Fibroblast of the conjunctiva (primary cell): ENCODE measurements at regions not wholly inside any gene's neighbourhood (a gene's known extent, or its start where the extent isn't known, plus 50 kb on each side); places are given as distances from the start of the nearest gene placed in this dataset.
"Not testable (repeated sequence)": the region's sequence is repeated elsewhere in the genome, so short reads cannot be mapped to it uniquely, and the experiment has no call there.

Source experiments
- DNase-seq: peaks from one replicate; pipeline ENCODE4 v3.0.0-alpha.2; 2010; ENCODE audit warnings: low read depth

DNA sequence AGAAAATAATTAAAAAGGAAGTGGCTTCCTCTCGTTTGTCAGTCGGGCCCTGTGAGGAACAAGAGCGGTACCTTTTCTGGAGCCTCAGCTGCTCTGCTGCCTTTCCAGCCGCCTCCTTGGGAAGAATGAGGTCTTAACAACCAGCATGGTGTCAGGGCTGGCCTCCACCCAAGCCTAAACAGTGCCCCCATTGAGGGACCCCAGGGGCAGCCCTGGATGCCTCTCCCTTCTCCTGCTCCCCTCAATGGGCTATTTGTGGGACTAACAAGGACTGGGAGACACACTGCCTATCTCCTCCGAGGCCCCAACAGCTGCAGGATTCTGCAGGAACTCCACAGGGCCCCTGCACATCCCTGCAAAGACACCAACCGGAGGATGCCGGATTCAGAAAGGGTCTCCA, 155.4 kb upstream of the MAP3K1 start:
- no peak for DNase-seq

DNA sequence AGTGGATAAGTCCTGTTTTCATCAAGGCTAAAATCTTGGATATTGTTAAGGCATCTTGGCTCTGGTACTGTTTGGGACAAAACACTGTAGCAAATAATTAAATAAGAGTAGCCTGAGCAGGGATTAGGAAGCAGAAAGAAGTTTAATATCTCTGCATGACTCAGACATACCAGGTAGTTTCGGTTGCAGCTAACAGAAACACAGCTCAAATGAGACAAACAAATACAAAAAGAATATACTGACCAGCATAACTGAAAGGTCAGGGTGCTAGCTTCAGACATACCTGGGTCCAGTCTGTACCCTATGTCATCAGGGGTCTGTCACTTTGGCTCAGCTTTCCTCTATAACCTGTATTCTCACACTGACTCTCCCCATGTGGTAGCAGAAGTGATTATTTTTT, 156.4 kb upstream of the MAP3K1 start:
- no peak for DNase-seq

DNA sequence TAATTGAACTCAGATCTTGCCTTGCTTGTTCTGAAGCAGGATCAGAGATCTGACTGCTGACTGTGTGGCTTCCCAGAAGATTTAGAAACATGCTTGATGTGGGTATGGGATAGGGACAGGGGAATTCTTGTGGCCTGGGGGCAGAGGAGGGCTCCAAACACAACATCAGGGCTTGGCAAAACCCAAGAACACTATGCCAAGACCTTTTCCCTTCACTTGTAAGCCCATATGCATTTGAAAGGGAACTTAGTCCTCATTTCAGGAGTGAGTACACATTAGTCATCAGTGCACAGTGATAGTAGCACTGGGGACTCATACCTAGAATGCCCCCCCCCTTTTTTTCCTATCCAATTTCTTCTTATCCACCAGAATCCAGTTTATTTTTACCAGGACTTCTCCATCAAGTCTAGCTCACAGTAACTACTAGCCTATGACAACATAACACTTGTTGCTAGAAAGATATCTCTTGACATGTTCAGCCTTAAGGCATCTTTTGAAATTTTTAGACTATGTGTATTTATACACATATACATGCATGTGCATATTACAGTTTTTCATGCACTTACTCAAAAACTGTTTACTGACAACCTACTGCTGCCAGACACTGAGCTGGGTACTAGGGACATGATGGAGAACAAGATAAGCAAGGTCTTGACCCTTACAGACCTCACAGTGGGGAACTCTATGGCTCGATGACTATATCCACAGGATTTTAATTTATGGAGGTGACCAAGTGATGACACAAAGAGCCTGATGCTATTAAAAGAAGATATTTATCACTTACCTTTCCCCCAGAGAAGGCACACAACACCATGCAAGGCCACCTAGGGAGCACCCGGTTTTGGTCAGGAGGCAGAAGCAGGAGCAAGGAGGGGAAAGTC, 158.3 kb upstream of the MAP3K1 start:
- DNase-seq: peak; percentile 65

DNA sequence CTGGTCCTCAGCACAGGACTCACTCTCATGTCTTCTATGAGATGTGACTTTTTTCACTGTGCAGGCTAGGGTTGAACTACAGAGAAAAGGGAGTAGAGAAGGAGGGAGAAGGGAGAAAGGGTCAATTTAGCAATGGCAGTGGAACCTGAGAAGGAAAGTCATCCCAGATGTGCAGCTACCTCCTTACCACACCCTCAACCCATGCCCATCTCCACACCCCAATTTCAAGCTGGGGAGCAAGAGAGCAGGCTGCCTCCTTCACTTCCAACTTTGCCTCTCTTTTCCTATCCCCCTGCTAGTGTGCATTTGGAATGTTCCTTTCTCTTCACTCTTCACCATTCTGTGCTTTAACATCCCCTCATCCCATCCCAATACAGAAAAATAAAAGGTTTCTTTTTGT, 163.5 kb upstream of the MAP3K1 start:
- DNase-seq: no peak

GRCh38 chr5:56650386-56650785, 165.0 kb upstream of the MAP3K1 start:
- no peak for DNase-seq

DNA sequence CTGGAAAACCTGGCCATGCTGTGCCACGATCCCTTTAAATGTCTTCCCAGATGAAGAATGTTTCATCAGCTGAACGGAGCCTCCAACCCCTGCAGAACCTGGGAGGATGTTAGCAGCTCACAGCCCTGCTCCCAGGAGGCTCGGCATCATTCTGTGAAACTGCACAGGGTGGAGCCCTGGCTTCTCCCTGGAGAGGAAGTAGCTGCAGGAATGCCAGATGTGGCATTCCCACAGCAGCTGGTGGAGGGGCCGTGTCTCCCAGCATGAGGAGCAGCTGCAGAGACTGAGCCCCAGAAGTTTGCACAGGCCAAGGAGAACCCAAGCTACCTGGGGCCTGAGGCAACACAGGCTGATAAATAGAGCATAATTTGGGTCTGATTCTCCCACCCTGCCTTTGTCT, 165.8 kb upstream of the MAP3K1 start:
- DNase-seq: peak; percentile 34

DNA sequence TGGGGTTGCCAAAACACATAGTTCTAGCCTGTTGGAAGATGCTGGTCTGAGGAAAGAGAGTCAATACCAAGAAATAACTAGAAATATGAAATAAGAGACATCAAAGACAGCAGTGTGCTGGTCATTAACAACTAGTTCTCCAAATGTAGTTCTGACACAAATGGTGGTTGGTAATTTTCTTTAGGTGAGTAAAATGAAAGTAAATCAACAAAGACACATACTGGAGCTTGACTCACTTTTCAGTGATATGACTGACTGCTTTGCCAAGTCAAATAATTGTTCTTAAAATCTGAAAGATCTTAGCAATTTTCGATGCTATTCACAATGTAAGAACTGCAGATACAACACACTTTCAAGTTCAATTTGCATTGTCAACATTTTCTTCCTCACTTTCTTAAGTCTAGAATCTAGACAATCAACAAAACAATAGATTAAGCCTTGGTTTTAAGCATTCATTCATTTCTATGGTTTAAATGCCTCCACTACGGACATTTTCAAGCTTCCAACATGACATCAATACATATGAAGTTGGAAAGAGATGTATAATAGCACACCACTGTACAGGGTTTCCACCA, 166.8 kb upstream of the MAP3K1 start:
- no peak for DNase-seq

DNA sequence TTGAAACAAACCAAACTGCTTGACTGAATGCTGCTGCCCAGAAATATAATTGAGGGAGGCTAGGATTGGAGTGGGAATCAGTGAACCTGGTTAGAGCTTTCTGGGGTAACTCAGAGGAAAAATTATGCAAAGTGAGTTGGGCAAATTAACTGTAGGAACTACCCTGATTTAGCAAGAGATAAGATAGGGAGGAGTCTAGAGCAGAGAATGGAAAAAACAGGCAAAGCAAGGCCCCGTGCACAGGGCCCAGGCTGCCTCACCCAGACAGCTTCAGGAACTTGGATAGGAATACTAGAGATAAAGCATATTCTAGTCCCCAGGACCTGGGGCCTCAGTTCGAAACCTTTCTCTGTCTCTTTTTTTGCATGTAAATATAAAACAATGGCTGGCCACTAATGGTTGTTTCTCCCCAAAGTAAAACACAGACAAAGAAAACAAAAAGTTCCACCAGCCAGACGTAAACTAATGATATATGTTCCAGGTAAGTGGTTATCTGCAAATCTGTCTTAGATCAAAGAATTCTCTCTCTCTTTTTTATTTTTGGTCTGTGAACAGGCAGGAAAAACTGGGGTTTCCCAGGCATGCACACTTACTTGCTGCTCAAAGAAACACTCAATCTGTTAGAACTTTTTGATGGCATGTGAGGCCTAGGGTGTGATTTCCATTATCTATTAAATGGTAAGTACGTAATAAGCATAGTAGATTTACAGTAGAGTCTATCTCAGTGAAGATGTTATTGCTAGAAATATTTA, 168.1 kb upstream of the MAP3K1 start:
- no peak for DNase-seq

- DNase-seq: no peak
Measured at GRCh38 chr5:56641635-56642260, 173.6 kb upstream of the MAP3K1 start.

DNA sequence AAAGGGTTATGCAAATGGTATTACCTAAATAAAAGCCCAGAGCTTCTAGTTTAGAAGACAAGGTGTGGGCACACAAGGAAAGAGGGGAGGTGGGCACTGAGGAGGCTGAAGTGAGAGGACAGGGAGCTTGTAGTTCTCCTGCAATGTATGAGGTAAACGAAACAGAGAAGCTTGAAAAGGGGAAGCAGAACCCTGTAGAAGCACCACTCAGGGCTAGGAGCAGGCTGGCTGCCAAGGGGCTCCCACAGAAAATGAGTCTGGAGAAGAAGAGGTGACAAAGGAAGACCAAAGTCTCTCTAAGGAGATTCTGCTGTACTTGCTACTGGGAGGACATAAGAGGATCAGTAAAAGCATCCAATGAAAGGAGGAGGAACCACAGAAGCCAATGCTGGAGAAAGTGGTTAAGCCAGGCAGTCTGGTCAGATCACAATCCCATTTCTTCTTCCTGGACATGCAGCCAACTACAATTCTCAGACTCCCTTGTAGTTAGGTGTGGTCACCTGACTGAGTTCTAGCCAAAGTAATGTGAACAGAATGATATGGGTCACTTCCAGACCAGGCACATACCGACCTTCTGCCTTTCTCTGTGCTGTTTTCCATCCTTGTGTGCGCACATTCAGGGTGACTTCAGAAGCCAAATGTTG, 174.5 kb upstream of the MAP3K1 start:
- DNase-seq: no peak

DNA sequence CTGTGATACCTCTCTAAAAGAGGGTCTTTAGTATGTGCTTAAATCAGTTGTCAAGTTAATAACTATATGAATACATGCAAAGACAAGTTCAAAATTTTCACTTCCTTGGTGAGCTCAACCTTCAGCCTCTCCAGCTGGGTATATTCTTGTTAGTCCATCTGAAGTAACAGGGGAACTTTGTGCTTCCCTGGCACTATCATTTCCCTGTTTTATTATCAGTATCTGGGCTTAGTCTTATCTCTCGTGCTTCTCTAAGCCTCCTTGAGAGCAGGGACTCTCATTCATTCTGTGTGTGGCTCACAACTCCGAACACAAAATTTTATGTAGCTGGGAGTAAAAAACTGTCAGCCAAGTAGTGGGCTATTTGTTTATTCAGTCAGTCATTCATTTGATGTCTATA, 175.9 kb upstream of the MAP3K1 start:
- DNase-seq: no peak

DNA sequence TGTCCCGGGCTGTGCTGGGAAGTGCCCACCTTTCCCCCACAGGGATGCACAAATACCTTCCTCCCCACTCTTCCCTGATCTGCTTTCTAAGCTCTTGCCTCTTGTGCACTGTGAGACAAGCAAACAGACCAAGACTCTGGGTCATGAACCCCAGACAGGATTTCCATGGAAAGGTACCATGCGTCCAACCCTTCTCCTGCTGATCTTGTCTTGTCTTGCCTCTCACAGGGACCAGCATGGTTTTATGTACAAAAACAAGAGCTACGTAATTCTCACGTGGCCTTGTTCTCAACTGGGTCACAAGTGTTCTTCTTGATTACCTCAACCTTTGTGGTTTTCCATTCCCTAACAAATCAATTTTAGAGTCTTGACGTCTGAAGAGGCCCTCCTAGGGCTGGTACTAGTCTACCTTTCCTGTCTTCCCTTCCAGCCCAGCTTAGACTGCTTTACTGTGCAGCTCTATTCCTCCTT, 176.5 kb upstream of the MAP3K1 start:
- no peak for DNase-seq

GRCh38 chr5:56638061-56638621, 177.2 kb upstream of the MAP3K1 start:
- no peak for DNase-seq

DNA sequence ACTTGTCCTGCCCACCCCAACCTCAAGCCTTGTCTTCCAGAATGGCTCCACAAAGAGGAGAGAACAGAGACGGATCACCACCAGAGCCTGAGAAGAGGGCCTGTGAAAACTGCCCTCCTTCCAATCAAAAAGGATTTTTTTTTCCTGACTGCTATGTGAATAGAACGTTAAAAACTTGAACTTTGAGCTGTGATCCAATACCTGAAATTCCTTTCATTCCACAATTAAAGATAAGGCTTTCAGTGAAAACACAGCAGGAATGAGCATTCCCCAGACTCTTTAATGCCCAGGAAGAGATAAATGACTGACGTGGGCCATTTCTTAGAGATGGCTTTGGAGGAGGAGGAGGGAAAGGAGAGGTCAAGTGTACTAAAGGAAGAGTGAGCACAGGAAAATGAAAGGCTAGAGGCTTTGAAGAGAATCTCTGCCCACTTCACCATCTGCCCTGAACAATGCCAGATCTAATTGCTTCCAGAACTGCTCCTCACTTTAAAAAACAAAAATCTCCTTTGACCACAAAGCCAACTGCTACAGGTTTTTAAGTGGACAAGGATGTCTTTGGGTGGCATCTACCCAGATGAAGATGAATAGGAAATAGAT, 177.9 kb upstream of the MAP3K1 start:
- no peak for DNase-seq

DNA sequence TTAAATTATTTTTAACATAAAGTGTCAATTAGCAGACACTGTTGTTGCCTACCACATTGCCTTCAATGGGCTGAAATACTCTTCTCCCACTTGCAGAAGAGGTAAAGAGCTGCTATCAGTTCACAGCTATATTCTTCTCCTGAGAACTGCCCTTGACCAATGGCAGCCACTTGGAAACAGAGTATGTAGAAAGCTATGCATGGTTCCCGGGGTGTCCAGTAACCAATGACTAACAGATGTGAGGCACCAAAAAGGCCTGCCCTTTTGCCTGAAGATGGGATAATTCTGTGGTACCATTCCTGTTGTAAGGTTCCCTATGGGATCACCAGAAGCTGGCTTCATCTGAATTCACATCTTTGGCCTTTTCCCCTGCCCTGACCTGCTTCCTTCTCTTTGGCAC, 181.4 kb upstream of the MAP3K1 start:
- DNase-seq: no peak

- DNase-seq: no peak
Measured at GRCh38 chr5:56632939-56633338, 182.4 kb upstream of the MAP3K1 start.

- DNase-seq: no peak
Measured at GRCh38 chr5:56632199-56632598, 183.2 kb upstream of the MAP3K1 start.

- no peak for DNase-seq
Measured at GRCh38 chr5:56631719-56632118, 183.6 kb upstream of the MAP3K1 start.

DNA sequence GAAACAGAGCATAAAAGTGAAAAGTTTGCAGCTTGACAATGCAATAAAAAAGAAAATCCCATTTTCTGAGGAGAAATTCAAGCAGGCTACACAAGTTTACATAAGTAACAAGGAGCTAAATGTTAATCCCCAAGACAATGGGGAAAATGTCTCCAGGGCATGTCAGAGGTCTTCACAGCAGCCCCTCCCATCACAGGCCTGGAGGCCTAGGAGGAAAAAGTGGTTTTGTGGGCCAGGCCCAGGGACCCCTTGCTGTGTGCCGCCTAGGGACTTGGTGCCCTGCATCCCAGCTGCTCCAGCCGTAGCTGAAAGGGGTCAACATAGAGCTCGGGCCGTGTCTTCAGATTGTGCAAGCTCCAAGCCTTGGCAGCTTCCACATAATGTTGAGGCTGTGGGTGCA, 186.7 kb upstream of the MAP3K1 start:
- DNase-seq: not testable (repeated sequence)

DNA sequence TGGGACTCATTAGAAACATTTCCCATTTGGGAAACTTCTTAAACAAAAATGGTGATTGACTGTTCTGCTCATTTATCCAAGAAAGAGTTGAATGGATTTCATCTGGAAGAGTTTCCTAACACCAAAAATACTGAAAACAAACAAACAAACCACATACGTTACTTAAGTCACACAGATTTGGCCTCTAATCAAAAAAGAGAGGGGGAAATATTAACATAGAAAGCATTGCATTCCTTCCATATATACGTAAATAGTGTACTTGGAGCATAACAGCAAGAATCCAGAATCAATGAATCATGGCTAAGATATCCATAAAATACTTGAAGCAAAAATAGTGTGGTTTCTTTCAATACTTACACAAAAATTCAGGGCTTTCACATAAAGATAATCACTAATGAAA, 189.8 kb upstream of the MAP3K1 start:
- DNase-seq: peak; percentile 89

- DNase-seq: no peak
Measured at GRCh38 chr5:56624751-56625150, 190.6 kb upstream of the MAP3K1 start.
